NCI-H748 (cell line): ENCODE measurements at regions not wholly inside any gene's neighbourhood (a gene's known extent, or its start where the extent isn't known, plus 50 kb on each side); places are given as distances from the start of the nearest gene placed in this dataset.

Experiments
- DNase-seq: peaks from one replicate; lab custom pipeline; 2025; ENCODE audit not compliant: unreplicated experiment; lab: John Stamatoyannopoulos, UW

GRCh38 chr13:21956666-21957065 lies 285.8 kb downstream of the FGF9 start:
- DNase-seq: no peak

GRCh38 chr13:21957833-21958232 lies 287.0 kb downstream of the FGF9 start:
- DNase-seq: no peak

- no peak for DNase-seq
These were observed 289.2 kb downstream of the FGF9 start for GRCh38 chr13:21960108-21960507.

DNA sequence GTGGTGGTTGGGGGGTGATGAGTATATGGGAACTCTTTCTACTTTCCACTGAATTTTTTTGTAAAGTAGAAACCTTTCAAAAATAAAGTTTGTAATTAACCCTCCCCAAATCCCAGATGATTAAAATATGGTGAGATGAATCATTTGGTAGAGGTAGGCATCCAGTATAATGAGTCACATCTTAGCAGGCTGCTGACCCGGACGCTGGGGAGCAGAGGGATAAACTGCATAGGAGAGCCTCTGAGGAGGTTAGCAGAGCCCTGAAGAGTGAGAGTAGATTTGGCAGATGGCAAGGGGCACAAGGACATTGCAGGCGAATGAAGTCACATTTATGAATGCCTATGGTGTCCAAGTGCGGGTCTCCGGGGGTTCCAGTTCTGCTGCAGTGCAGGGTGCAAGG lies 293.8 kb downstream of the FGF9 start:
- DNase-seq: no peak

GRCh38 chr13:21965095-21965494 lies 294.2 kb downstream of the FGF9 start:
- DNase-seq: no peak

DNA sequence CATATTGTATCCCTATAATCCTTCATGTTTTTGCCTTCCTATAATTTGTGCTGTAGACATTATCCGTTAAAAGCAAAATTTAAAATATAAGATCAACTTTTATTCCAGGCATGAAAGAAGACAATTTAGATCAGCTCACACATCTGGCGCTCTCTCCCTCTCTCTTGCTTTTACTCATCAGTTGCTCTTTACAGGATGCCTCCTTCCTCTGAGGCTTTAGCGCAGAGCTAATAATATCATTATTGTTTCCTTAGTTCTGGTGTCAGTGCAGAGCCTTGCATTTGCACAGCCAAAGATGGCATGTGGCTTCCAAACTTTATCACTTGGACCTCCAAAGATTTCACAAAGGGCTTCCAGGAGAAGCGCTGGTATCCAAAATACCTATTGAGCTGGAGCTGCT lies 295.1 kb downstream of the FGF9 start:
- no peak for DNase-seq

DNA sequence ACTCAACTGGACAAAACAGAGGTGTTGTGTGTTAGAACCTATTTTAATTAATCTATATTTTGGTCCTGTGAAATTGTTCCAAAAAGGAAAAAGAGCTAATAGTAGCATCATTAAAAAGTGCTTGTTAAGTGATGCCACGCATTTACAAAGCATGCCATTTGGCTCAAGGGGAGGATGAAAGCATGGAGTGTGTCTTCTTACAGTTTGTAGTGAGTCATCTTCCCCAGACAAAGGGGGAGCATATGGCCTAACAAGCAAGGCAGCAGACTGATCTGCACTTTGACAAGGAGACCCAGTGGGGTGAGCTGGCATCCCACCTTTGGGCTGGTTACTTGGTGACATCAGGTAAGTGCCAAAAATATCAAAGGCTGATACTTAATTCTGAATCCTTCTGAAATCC lies 297.0 kb downstream of the FGF9 start:
- no peak for DNase-seq

GRCh38 chr13:21970172-21970571 lies 299.3 kb downstream of the FGF9 start:
- no peak for DNase-seq

- DNase-seq: no peak
These were observed 300.0 kb downstream of the FGF9 start for GRCh38 chr13:21970918-21971317.

DNA sequence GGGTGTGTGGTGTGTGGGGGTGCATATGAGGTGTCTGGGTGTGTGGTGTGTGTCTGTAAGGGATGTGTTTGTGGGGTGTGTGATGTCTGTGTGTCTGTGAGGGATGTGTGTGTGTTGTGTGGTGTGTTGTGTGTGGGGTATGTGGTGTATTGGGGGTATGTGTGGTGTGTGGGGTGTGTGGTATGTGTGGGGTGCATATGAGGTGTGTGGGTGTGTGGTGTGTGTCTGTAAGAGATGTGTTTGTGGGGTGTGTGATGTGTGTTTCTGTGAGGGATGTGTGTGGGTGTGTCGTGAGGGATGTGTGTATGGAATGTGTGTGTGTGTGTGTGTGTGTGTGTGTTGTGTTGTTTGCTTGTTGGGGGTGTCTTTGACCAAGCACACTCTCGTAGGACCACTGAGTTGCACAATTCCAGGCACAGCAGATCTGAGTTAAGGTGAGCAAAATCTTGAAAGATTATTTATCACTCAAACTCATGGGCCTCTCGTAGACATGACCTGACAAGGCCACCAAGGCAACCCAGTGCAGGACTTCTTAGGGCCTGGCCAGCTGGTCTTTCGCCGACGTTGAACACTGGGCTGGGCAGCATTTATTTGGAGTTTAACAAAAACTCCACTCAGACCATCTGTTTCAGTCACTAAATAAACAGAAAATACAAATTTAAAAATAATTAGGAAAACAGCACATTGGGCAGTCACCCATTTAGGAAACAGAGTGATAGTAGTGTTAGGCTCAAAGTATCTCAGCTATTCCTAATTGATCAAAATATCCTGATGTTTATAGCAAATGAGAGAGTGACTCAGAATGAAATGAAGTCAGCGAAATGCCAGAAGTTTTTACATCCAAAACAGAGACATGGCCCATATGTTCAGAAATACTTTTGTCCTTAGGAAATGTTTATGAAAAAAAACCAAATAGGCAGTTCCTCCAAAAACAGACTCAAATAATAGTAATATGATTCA lies 301.1 kb downstream of the FGF9 start:
- peak; percentile 35 for DNase-seq

DNA sequence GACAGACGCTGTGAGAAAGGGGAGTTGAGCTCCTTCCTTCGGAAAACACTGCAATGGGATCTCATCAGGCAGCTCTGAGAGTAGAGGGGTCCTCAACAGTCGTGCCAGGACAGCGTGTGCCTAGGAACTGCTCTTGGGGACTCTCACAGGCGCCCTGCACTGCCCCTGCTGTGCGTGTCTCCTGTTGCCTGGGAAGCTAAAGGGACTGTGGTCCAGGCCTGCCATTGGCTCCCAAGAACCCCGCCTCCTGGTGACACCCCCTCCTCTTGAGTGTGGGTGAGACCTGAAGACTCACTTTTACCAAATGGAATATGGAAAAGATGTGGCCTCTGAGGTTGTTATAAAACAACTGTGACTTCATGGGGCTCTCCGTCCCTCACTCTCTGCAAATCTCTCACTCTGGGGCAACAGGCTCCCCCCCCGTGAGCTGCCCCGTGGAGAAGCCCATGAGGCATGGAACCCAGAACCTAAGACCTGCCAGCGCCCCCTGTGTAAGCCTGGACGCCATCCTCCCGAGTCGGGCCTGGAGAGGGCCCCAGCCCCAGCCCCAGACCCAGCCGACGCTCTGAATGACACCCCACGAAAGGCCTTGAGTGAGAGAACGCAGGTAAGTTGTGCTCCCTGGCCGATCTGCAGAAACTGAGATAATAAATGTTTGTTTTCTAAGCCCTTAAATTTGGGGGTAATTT lies 302.7 kb downstream of the FGF9 start:
- peak; percentile 22 for DNase-seq

GRCh38 chr13:21974741-21975140 lies 303.9 kb downstream of the FGF9 start:
- DNase-seq: no peak

DNA sequence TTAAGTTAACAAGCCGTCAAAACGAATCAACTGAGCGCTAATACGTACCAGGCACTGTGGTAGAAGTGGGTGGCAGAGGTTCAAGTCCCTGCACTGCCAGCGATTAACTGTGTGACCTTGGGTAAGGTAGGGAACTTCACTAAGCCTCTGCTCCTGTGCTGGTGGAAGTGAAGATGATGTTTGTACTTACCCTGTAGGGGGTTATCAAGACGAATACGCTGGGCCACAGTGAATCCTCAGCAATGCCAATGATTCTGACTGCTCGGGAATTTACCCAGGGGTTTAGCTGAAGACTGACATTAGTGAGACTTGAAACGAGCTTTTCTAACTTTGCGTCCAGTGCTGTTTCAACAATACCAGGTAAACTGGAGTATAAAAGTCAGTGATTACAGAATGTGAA lies 305.3 kb downstream of the FGF9 start:
- DNase-seq: no peak

- DNase-seq: peak; percentile 96
These were observed 308.4 kb downstream of the FGF9 start for GRCh38 chr13:21979161-21979806.

- DNase-seq: peak; percentile 95
These were observed 309.2 kb downstream of the FGF9 start for GRCh38 chr13:21980049-21980448.

DNA sequence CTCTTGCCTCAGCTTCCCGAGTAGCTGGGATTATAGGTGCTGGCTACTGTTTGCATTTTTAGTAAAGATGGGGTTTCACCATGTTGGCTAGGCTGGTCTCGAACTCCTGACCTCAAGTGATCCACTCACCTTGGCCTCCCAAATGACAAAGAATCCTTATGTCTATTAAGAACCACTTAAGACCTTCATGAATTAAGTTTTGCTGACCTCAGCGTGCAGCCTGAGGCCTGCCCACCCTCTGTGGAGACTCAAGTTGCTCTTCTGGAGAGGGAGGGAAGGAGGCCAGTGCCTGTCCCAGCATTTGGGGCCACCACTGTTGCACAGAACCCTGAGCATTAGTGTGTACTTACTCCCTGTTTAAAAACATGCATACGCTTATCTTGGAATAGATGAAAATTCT lies 313.3 kb downstream of the FGF9 start:
- no peak for DNase-seq

GRCh38 chr13:21986602-21987001 lies 315.7 kb downstream of the FGF9 start:
- no peak for DNase-seq

GRCh38 chr13:21987793-21988192 lies 316.9 kb downstream of the FGF9 start:
- DNase-seq: no peak

- DNase-seq: no peak
These were observed 317.8 kb downstream of the FGF9 start for GRCh38 chr13:21988624-21989023.

DNA sequence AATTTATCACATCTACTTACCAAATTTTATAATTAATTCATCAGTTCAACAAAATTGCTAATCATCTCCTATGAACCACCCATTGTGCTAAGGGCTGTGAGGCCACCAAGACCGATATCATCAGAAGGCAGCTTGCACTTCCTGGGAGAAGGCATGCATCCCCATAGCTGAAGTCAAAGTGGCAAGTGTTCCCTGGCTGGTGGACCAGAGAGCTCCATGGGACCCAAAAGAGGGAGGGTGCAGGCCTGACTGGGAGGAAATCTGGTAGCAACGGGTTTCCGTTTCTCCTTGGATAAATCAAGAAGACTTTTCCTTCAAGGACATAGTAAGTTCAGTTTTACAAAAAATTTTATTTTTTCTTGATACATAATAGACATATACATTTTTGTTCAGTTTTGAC lies 325.2 kb downstream of the FGF9 start:
- no peak for DNase-seq

GRCh38 chr13:21997726-21998125 lies 326.9 kb downstream of the FGF9 start:
- peak; percentile 98 for DNase-seq
